HepG2 (cell line): ENCODE measurements at regions not wholly inside any gene's neighbourhood (a gene's known extent, or its start where the extent isn't known, plus 50 kb on each side); places are given as distances from the start of the nearest gene placed in this dataset.

Experiments
- ATM ChIP-seq: fragments of 450-650 bp; IDR thresholded peaks from 2 replicates; pipeline ENCODE4 v1.7.1; 2017; ENCODE audit warnings: mild to moderate bottlenecking, borderline replicate concordance
- EZH2 ChIP-seq: conservative IDR thresholded peaks from 2 replicates; pipeline ENCODE4 v1.6.1; 2012; ENCODE audit warnings: mild to moderate bottlenecking, low read depth, low read length, moderate library complexity
- GLI4 ChIP-seq: sonication (generic); formaldehyde crosslinking; IDR thresholded peaks from 2 replicates; pipeline ENCODE4 v1.5.1; 2020; ENCODE audit warnings: missing genetic modification reagents, mild to moderate bottlenecking, moderate library complexity, borderline replicate concordance
- NFE2L2 ChIP-seq: fragments of 150-350 bp; IDR thresholded peaks from 2 replicates; pipeline ENCODE4 v1.6.1; 2014; ENCODE audit warnings: low read length
- PRPF4 ChIP-seq: fragments of 200-400 bp; formaldehyde crosslinking; IDR thresholded peaks from 2 replicates; pipeline ENCODE4 v1.6.1; 2016; ENCODE audit warnings: low read length, low read depth; ENCODE audit not compliant: poor library complexity, severe bottlenecking
- RELA ChIP-seq: sonication (generic); formaldehyde crosslinking; IDR thresholded peaks from 2 replicates; pipeline ENCODE4 v1.4.0; 2020; ENCODE audit warnings: missing genetic modification reagents
- TAF1 ChIP-seq: sonication (generic); formaldehyde crosslinking; IDR thresholded peaks from 2 replicates; pipeline ENCODE4 v1.4.0; 2020; ENCODE audit warnings: missing genetic modification reagents
- YY1 ChIP-seq: IDR thresholded peaks from 2 replicates; pipeline ENCODE4 v1.6.1; 2011; ENCODE audit warnings: low read length, low read depth, moderate library complexity, mild to moderate bottlenecking; ENCODE audit not compliant: insufficient read depth, insufficient replicate concordance
- ZBTB8A ChIP-seq: sonication (generic); formaldehyde crosslinking; IDR thresholded peaks from 2 replicates; pipeline ENCODE4 v1.4.0; 2020; ENCODE audit warnings: mild to moderate bottlenecking, low read depth, missing genetic modification reagents, borderline replicate concordance
- ZFP41 ChIP-seq: sonication (generic); formaldehyde crosslinking; IDR thresholded peaks from 2 replicates; pipeline ENCODE4 v1.4.0; 2020; ENCODE audit warnings: mild to moderate bottlenecking, missing genetic modification reagents, borderline replicate concordance
- ZNF224 ChIP-seq: sonication (generic); formaldehyde crosslinking; IDR thresholded peaks from 2 replicates; pipeline ENCODE4 v1.5.0; 2020; ENCODE audit warnings: mild to moderate bottlenecking, missing genetic modification reagents
- TF ChIP-seq, protein P1 (sequence below): sonication (generic); formaldehyde crosslinking; IDR thresholded peaks from 2 replicates; pipeline ENCODE4 v1.5.0; 2020; ENCODE audit warnings: mild to moderate bottlenecking, missing genetic modification reagents, moderate library complexity
- TF ChIP-seq, protein P2 (sequence below): sonication (generic); formaldehyde crosslinking; conservative IDR thresholded peaks from 2 replicates; pipeline ENCODE4 v1.4.0; 2020; ENCODE audit warnings: missing genetic modification reagents

DNA sequence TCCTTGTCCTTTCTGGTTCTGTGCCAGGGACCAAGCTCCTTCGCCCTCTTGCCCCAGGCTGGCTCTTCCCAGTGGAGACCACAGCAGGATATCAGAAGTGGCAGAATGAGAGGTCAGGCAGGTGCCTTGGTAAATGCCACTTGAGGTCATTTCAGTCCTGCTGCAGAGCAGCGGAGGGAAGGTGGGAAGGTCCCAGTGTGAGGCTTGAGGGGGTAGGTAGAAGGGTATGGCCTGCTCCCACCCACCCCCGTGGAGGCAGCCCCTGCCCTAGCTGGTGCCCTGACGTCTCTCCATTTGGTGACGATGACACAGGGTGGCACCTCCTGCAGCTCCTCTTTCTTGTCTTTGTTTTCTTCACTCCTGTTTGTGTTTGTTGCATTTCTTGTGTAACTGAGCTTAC, 538.8 kb downstream of the TCERG1L start:
- TF ChIP-seq ATM (no peak), ZFP41 (CRISPR knock-in tag) (no peak), TAF1 (CRISPR knock-in tag) (no peak), ZNF224 (CRISPR knock-in tag) (no peak), NFE2L2 (no peak), EZH2 (no peak), GLI4 (no peak), YY1 (no peak), ZBTB8A (CRISPR knock-in tag) (no peak), RELA (CRISPR knock-in tag) (no peak), PRPF4 (no peak)
- TF ChIP-seq, protein P1, sequence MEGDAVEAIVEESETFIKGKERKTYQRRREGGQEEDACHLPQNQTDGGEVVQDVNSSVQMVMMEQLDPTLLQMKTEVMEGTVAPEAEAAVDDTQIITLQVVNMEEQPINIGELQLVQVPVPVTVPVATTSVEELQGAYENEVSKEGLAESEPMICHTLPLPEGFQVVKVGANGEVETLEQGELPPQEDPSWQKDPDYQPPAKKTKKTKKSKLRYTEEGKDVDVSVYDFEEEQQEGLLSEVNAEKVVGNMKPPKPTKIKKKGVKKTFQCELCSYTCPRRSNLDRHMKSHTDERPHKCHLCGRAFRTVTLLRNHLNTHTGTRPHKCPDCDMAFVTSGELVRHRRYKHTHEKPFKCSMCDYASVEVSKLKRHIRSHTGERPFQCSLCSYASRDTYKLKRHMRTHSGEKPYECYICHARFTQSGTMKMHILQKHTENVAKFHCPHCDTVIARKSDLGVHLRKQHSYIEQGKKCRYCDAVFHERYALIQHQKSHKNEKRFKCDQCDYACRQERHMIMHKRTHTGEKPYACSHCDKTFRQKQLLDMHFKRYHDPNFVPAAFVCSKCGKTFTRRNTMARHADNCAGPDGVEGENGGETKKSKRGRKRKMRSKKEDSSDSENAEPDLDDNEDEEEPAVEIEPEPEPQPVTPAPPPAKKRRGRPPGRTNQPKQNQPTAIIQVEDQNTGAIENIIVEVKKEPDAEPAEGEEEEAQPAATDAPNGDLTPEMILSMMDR (CRISPR knock-in tag), result no peak
- TF ChIP-seq, protein P2, sequence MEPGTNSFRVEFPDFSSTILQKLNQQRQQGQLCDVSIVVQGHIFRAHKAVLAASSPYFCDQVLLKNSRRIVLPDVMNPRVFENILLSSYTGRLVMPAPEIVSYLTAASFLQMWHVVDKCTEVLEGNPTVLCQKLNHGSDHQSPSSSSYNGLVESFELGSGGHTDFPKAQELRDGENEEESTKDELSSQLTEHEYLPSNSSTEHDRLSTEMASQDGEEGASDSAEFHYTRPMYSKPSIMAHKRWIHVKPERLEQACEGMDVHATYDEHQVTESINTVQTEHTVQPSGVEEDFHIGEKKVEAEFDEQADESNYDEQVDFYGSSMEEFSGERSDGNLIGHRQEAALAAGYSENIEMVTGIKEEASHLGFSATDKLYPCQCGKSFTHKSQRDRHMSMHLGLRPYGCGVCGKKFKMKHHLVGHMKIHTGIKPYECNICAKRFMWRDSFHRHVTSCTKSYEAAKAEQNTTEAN (CRISPR knock-in tag), result no peak
